NB4 (cell line): ENCODE measurements at regions not wholly inside any gene's neighbourhood (a gene's known extent, or its start where the extent isn't known, plus 50 kb on each side); places are given as distances from the start of the nearest gene placed in this dataset.

ENCODE experiments used
- CTCF ChIP-seq: IDR thresholded peaks from one replicate; pipeline ENCODE4 v1.5.1; 2012; ENCODE audit warnings: low read depth, low read length
- MYC ChIP-seq: IDR thresholded peaks from 2 replicates; pipeline ENCODE4 v1.6.1; 2011; ENCODE audit warnings: low read depth, low read length
- POLR2A ChIP-seq: IDR thresholded peaks from 2 replicates; pipeline ENCODE4 v1.6.1; 2011; ENCODE audit warnings: mild to moderate bottlenecking; ENCODE audit not compliant: insufficient read length; ENCODE audit errors: extremely low read depth
- TF ChIP-seq, protein P1 (sequence below): IDR thresholded peaks from 2 replicates; pipeline ENCODE4 v1.6.1; 2011; ENCODE audit warnings: low read depth, low read length

GRCh38 chr18:10291568-10291981 is 162.9 kb upstream of the APCDD1 start:
- TF ChIP-seq CTCF (no peak), POLR2A (no peak), MYC (no peak)
- TF ChIP-seq, protein P1, sequence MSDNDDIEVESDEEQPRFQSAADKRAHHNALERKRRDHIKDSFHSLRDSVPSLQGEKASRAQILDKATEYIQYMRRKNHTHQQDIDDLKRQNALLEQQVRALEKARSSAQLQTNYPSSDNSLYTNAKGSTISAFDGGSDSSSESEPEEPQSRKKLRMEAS = no peak
